CD4-positive, alpha-beta T cell treated with Interleukin-12 subunit alpha and Interleukin-12 subunit beta, for 1 hour (primary cell): ENCODE measurements at regions not wholly inside any gene's neighbourhood (a gene's known extent, or its start where the extent isn't known, plus 50 kb on each side); places are given as distances from the start of the nearest gene placed in this dataset.
"Not testable (repeated sequence)": the region's sequence is repeated elsewhere in the genome, so short reads cannot be mapped to it uniquely, and the experiment has no call there.

ENCODE experiments used
- DNase-seq: peaks from one replicate; pipeline ENCODE4 v3.0.0-alpha.2; 2020

DNA sequence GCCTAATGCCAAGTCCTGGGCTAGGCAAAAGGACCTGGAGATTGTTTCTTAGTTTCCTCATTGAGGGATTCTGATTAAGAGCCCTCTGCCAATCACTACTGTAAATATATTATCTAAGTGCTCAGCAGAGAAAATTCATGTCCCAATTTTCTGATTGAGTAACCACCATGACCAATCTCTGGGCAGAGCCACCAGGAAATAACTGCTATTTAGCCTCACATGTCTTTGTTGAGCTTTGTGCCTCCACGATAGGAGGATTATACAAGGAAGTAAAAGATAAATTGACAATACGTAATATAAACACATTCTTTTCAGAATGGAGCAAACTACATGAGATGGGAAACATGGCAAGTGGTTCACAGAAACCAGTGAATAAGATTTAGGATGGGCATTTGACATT is 396.1 kb upstream of the PAPPA start:
- no peak for DNase-seq

DNA sequence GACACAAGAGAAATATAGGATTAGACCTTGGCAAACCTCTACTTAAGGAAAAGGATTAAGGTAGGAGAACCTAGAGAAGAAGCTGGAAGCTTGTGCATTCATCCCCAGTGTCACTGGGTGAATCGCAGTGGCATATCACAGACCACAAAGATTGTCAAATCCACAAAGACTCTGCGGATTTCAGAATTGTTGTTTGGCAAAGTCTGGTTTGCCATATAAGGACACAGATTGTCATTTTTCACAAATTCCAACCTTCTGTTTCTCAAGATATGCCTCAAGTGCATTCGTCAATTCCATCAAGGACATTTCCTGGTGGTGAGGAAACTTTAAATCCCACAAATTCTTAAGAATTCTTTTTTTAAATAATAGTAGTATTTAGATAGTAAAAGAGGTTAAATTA is 395.1 kb upstream of the PAPPA start:
- DNase-seq, result no peak

DNA sequence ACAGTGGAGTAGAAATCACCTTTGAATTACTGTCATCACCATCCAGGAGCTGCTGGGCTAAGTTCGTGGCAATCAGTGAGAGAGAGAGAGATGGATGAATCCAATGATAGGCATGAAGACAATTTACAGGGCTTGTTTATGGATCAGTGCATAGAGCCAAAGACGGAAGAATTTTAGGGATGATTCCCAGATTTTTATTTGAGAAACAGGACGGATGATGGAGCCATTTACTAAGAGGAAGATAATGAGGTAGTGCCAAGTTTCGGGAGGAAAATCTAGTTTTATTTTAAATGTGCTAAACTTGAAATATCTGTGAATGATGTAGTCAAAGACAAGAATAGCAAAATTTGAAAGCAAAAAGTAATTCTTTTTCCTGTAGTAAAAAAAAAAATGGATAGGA is 394.2 kb upstream of the PAPPA start:
- no peak for DNase-seq

- no peak for DNase-seq
Observed at GRCh38 chr9:115764645-115765044, 388.9 kb upstream of the PAPPA start.

GRCh38 chr9:115765060-115765459 is 388.5 kb upstream of the PAPPA start:
- no peak for DNase-seq

DNA sequence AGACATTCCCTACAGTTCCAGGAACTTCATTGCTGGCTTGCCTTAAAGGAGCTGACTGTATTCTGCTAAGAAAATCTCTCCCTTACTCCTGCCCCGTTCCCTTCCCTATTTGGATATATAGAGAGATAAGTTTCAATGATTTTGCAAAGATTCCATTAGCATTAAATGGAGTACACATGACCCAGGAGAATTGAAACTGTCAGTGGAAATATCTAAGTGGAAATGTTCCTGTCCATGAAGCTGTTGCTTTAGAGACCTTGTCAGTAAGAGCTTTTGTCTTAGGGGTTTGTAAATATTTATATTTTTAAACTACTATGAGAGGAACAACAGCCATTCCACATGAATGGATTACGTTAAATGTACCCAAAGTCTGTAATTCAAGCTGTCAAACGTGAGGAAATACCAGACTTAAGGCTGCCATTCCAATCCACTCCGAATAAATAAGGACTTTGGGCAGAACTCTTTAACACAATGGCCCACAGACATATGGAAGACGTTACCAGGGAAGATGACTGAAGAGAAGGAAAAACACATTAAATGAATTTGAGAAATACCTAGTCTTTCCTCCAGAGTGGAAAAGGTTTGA is 387.1 kb upstream of the PAPPA start:
- DNase-seq, result no peak

- no peak for DNase-seq
Observed at GRCh38 chr9:115770521-115770920, 383.1 kb upstream of the PAPPA start.

GRCh38 chr9:115775659-115776058 is 377.9 kb upstream of the PAPPA start:
- no peak for DNase-seq

DNA sequence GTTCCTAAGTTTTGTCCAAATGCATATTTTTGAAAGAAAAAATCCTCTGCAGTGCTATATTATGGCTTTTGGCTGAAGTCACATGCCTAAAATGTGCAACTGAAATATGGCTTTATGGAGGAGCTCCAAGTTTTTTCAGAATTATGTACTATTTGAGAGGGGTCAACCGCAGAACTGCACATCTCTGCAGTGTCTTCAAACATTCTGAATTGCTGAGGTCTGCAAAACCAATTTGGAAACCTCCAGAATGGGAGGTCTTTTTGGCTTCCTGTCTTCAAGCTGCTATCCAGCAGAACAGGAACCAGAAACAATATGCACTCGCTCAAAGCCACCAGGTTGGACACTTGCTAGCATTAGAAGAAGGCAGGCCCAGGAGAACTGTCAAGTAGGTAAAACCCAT is 376.0 kb upstream of the PAPPA start:
- no peak for DNase-seq

DNA sequence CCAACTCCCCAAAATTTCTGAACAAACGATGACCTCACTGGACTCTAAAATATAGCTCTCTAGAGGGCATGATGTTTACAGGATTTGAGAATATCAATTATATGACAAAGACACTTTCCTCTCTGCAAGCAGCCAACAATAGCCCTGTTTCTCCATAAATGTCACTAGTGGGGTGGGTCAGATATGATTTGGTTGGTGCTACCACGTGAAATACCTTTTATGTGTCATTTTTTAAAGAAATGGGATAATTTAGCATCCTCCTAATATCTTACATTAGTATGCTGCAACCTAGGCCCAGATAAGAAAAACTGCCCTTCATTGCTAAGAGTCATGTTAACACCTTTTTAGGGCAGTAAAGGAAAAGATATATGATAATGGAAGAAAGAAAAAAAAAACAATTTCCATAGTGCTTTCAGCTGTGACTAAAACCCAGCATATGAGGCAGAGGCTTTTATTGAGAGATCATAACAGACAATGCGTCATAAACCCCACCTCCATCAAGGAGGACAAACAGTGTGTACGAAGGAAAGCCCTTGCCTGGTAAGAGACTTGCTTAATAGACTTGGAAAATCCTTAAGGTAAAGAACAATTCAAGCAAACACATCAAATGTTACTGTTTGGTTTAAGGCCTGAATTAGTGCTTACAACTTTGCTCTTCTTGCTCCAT is 372.4 kb upstream of the PAPPA start:
- no peak for DNase-seq

- no peak for DNase-seq
Observed at GRCh38 chr9:115786321-115786720, 367.3 kb upstream of the PAPPA start.

GRCh38 chr9:115790520-115790919 is 363.1 kb upstream of the PAPPA start:
- DNase-seq, result no peak

DNA sequence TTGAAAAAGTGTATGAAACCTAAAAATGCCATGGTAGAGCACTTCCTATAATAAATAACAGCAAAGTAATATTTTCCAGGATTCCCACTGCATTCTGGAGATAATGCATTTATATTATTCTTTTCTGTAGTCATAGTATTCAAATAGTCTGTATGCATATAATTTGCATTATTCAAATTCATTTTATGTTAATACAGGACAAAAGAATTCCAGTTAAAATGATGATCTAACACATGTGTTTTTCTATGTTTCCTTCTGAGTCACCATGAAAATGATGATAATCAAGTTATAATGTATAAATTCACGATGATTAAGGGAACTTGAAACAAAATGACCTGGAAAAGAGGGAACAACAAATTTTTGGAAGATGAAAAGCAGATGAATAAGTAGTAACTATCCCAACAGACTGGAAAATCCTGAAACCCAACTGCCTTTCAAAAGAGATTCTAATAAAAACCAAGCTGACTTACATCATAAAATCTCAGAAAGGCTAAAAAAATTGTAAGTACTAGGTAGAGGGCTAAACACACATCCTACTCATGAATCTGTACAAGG is 358.6 kb upstream of the PAPPA start:
- DNase-seq, result no peak

GRCh38 chr9:115799734-115800133 is 353.9 kb upstream of the PAPPA start:
- DNase-seq, result no peak

DNA sequence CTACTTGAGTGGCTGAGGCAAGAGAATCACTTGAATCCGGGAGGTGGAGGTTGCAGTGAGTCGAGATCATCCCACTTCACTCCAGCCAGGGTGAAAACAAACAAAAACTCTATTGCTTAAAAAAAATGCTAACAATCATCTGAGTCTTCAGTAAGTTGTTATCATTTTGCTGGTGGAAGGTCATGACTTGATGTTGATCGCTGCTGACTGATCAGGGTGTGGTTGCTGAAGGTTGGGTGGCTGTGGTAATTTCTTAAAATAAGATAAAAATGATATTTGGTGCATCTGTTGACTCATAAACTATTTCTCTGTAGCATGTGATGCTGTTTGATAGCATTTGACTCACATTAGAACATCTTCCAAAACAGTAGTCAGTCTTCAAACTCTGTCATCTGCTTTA is 349.4 kb upstream of the PAPPA start:
- no peak for DNase-seq

GRCh38 chr9:115808108-115808507 is 345.5 kb upstream of the PAPPA start:
- no peak for DNase-seq

DNA sequence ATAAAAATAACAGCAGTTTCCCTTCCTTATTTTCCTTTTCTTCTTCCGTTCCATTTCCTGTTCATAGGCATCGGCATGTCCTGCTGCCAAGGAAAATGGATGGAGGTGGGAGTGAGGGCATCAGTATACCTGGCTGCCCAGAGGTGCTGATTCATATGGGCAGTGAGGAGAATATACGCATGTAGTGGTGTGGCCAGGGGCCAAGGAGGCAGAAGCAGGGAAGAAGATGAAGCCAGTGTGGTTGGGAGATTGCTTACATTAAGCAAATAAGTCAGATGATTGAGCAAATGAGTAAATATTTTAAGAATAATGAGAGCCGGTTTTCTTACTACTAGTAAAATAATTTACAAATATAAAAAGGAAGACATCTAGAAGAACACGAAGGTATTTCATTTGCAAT is 344.9 kb upstream of the PAPPA start:
- DNase-seq, result no peak

DNA sequence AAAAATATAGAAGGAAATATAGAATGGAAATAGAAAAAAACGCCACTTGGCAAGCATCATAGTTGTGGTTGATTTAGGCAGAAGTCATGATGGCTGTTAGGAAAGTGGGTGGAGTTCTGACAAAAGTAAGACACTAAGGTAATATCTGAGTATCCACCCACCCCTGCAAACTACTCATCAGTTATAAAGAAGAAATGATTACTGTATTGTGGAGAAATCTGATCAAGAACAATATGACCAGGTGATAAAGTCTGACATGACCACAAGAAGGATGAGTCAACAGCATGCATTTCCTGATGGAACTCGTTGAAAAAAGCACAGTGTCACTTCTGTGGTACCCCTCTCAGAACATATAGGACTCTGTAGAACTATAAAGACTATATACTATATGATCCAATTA is 343.4 kb upstream of the PAPPA start:
- DNase-seq, result no peak

- DNase-seq, result no peak
Observed at GRCh38 chr9:115814081-115814480, 339.5 kb upstream of the PAPPA start.

- no peak for DNase-seq
Observed at GRCh38 chr9:115815786-115816185, 337.8 kb upstream of the PAPPA start.

- DNase-seq, result not testable (repeated sequence)
Observed at GRCh38 chr9:115818651-115819050, 334.9 kb upstream of the PAPPA start.

- no peak for DNase-seq
Observed at GRCh38 chr9:115832031-115832430, 321.6 kb upstream of the PAPPA start.

- no peak for DNase-seq
Observed at GRCh38 chr9:115837618-115838017, 316.0 kb upstream of the PAPPA start.

DNA sequence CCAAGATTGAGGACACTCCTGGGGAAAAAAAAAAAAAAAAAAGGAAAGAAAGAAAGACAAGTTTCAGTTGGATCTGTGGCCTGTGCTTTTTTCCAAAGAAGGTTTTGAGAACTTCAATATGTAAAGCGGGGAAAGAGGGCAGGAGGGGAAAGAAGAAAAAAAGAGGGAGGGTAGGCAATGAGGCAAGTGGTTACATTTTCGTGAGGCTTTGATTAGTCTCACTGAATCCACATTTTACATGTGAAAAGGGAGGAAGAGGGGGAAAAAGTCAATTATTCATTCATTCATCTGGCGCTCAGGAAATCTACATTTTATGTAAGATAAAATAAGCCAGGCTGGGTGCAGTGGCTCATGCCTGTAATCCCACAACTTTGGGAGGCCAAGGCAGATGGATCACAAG is 315.2 kb upstream of the PAPPA start:
- no peak for DNase-seq

GRCh38 chr9:115844433-115844832 is 309.2 kb upstream of the PAPPA start:
- DNase-seq, result not testable (repeated sequence)
